Endothelial cell of umbilical vein (primary cell): ENCODE measurements at regions not wholly inside any gene's neighbourhood (a gene's known extent, or its start where the extent isn't known, plus 50 kb on each side); places are given as distances from the start of the nearest gene placed in this dataset.

Experiments used
- BruUV-seq: library from RNA; stranded (reverse); fragments of 400-500 nt; replicated peaks from 2 replicates; lab custom pipeline; 2021; lab: Mats Ljungman, UMichigan
- CTCF ChIA-PET: fragments of 300-600, 350-600 bp; sonication (Branson Sonifier 250); formaldehyde crosslinking; loops from one replicate; lab custom pipeline; 2021; ENCODE audit warnings: antibody characterized with exemption, inconsistent platforms; lab: Charles Lee
- POLR2A ChIA-PET: fragments of 300-600, 350-600 bp; sonication (Branson Sonifier 250); formaldehyde crosslinking; loops from one replicate; lab custom pipeline; 2021; ENCODE audit warnings: antibody characterized with exemption, inconsistent platforms; lab: Charles Lee
- DNase-seq: peaks from one replicate; pipeline ENCODE4 v3.0.0-alpha.2; 2011; ENCODE audit warnings: low read depth, low spot score
- FAIRE-seq: peaks from 2 replicates; lab custom pipeline; 2011; peaks lifted over from hg19 to GRCh38; lab: Jason Lieb, UNC
- H2AFZ ChIP-seq: 2 replicates; pipeline ENCODE4 v1.6.0; 2012; ENCODE audit warnings: low read depth, low read length, control low read depth, inconsistent platforms
- H3K27ac ChIP-seq: 2 replicates; pipeline ENCODE4 v1.5.1; 2011; ENCODE audit warnings: low read depth, mild to moderate bottlenecking, control low read depth, low read length, moderate library complexity; ENCODE audit not compliant: insufficient read depth
- H3K27me3 ChIP-seq, 2 experiments: 2 replicates each; pipeline versions ENCODE4 v1.6.0 to v1.6.1; 2011; ENCODE audit warnings: low read length in 2 of 2, mixed read lengths in 1 of 2; ENCODE audit not compliant: control insufficient read depth in 2 of 2, insufficient read depth in 2 of 2
- H3K36me3 ChIP-seq, 2 experiments: 2 replicates in 1 of 2; 3 replicates in 1 of 2; pipeline ENCODE4 v1.5.1; 2011; ENCODE audit warnings: low read length in 2 of 2, mild to moderate bottlenecking in 1 of 2, moderate library complexity in 1 of 2; ENCODE audit not compliant: control insufficient read depth in 2 of 2, insufficient read depth in 2 of 2; ENCODE audit errors: extremely low read depth in 1 of 2
- H3K4me1 ChIP-seq: 3 replicates; pipeline ENCODE4 v1.5.1; 2011; ENCODE audit warnings: mild to moderate bottlenecking, low read length; ENCODE audit not compliant: control insufficient read depth, insufficient read depth; ENCODE audit errors: extremely low read depth
- H3K4me2 ChIP-seq: 2 replicates; pipeline ENCODE4 v1.6.1; 2011; ENCODE audit warnings: low read length, control low read depth, mixed read lengths; ENCODE audit not compliant: insufficient read depth
- H3K4me3 ChIP-seq, 3 experiments: fragments of 200-600 bp in 1 of 3; sonication (generic), shearing (Covaris generic) in 1 of 3; replicated peaks in 1 of 3; 2 replicates each; pipeline ENCODE4 v1.5.1; 2011 to 2016; ENCODE audit warnings: control low read depth in 3 of 3, low read length in 3 of 3, mild to moderate bottlenecking in 2 of 3, inconsistent platforms in 1 of 3, low read depth in 1 of 3, moderate library complexity in 1 of 3; ENCODE audit not compliant: insufficient read depth in 1 of 3
- H3K79me2 ChIP-seq: 2 replicates; pipeline ENCODE4 v1.6.0; 2012; ENCODE audit warnings: low read length, inconsistent platforms; ENCODE audit not compliant: control insufficient read depth, insufficient read depth
- H3K9ac ChIP-seq: replicated peaks from 2 replicates; pipeline ENCODE3; 2011; ENCODE audit warnings: low read length, control low read depth; ENCODE audit not compliant: insufficient read depth; ENCODE audit errors: extremely low read depth
- H3K9me1 ChIP-seq: replicated peaks from 3 replicates; pipeline ENCODE4 v1.6.0; 2011; ENCODE audit warnings: mild to moderate bottlenecking, low read length; ENCODE audit not compliant: control insufficient read depth, insufficient read depth; ENCODE audit errors: extremely low read depth
- H3K9me3 ChIP-seq: replicated peaks from 2 replicates; pipeline ENCODE4 v1.5.1; 2012; ENCODE audit warnings: low read length, inconsistent platforms; ENCODE audit not compliant: control insufficient read depth, insufficient read depth
- H4K20me1 ChIP-seq: replicated peaks from 2 replicates; pipeline ENCODE3; 2011; ENCODE audit warnings: mild to moderate bottlenecking, low read length; ENCODE audit not compliant: control insufficient read depth, insufficient read depth; ENCODE audit errors: extremely low read depth
- CTCF ChIP-seq, 2 donors: IDR thresholded peaks; 1 replicate in 1 of 2; 2 replicates in 1 of 2; pipeline ENCODE4 v1.5.1; 2011; ENCODE audit warnings: low read length in 2 of 2, mild to moderate bottlenecking in 2 of 2, moderate library complexity in 2 of 2, control low read depth in 1 of 2, inconsistent platforms in 1 of 2, low read depth in 1 of 2; ENCODE audit not compliant: insufficient read depth in 1 of 2; ENCODE audit errors: extremely low read depth in 1 of 2
- EZH2 ChIP-seq: IDR thresholded peaks from 2 replicates; pipeline ENCODE4 v1.6.1; 2012; ENCODE audit warnings: borderline replicate concordance, low read depth, mild to moderate bottlenecking, moderate library complexity, low read length, inconsistent platforms; ENCODE audit not compliant: severe bottlenecking
- FOS ChIP-seq: IDR thresholded peaks from 2 replicates; pipeline ENCODE4 v1.6.1; 2011; ENCODE audit warnings: mild to moderate bottlenecking, low read length, moderate library complexity, borderline replicate concordance; ENCODE audit not compliant: insufficient read depth
- GATA2 ChIP-seq: IDR thresholded peaks from 2 replicates; pipeline ENCODE4 v1.7.0; 2011; ENCODE audit warnings: low read depth, mild to moderate bottlenecking, moderate library complexity, mixed read lengths, low read length; ENCODE audit not compliant: insufficient read length, insufficient read depth
- JUN ChIP-seq: IDR thresholded peaks from 2 replicates; pipeline ENCODE4 v1.6.1; 2011; ENCODE audit warnings: borderline replicate concordance, low read depth; ENCODE audit not compliant: insufficient read length, insufficient read depth
- MAX ChIP-seq: IDR thresholded peaks from 2 replicates; pipeline ENCODE4 v1.6.1; 2011; ENCODE audit not compliant: insufficient read depth, insufficient read length
- MYC ChIP-seq: IDR thresholded peaks from one replicate; pipeline ENCODE4 v1.6.1; 2011; ENCODE audit warnings: mild to moderate bottlenecking, low read depth, low read length
- POLR2A ChIP-seq: IDR thresholded peaks from 2 replicates; pipeline ENCODE4 v1.6.1; 2012; ENCODE audit warnings: low read depth, mild to moderate bottlenecking, control low read depth, low read length
- POLR2AphosphoS5 ChIP-seq: IDR thresholded peaks from 2 replicates; pipeline ENCODE4 v1.6.1; 2012; ENCODE audit warnings: low read depth, mild to moderate bottlenecking, control low read depth, low read length, moderate library complexity; ENCODE audit not compliant: insufficient read depth
- dilution Hi-C: fragments of 300-500 bp; cut with MboI; formaldehyde crosslinking; loops from one replicate; pipeline ENCODE4 v1.15.0; 2019; ENCODE audit warnings: low sequenced_read_pairs; ENCODE audit not compliant: extremely low pct_ligation_motif_present
- intact Hi-C: fragments of 100-400 bp; cut with micrococcal nuclease; formaldehyde crosslinking; loops from one replicate; pipeline ENCODE4 v1.10.0; 2022

GRCh38 chr2:107553046-107553445 lies 273.6 kb upstream of the RGPD4 start:
- intact Hi-C loops = no loop called here
- H3K4me2 ChIP-seq = no peak overlapping the region
- no peak for TF ChIP-seq MYC
- TF ChIP-seq CTCF (IDR thresholded peaks at IDR 0.05; ENCODE audit: extremely low read depth in 1 of 2, insufficient read depth in 1 of 2, low read depth in 1 of 2, low read length in 2 of 2) = no peak
- TF ChIP-seq EZH2 = no peak
- TF ChIP-seq POLR2A = no peak
- TF ChIP-seq JUN = no peak
- no peak for TF ChIP-seq POLR2AphosphoS5
- TF ChIP-seq FOS = no peak
- TF ChIP-seq GATA2 = no peak
- TF ChIP-seq MAX = no peak
- no peak for FAIRE-seq
- H3K27ac ChIP-seq = no peak overlapping the region
- no peaks in the 10 kb centered on the region for H3K27me3 ChIP-seq
- no peaks in the 10 kb centered on the region for H3K79me2 ChIP-seq
- no peak overlapping the region for H2AFZ ChIP-seq
- H3K9ac ChIP-seq = no peak overlapping the region
- CTCF ChIA-PET = no interaction called here
- no peaks in the 10 kb centered on the region for H3K4me1 ChIP-seq
- H3K36me3 ChIP-seq = no peaks in the 10 kb centered on the region
- DNase-seq = no peak
- H3K9me1 ChIP-seq = no peaks in the 10 kb centered on the region
- dilution Hi-C loops = no loop called here
- no peaks in the 10 kb centered on the region for H4K20me1 ChIP-seq
- no peak overlapping the region for H3K4me3 ChIP-seq
- POLR2A ChIA-PET = no interaction called here
- peaks cover 6% of the 10 kb centered on the region for H3K9me3 ChIP-seq
- BruUV-seq = no TSS peak
